ENCODE measurements at regions not wholly inside any gene's neighbourhood (a gene's known extent, or its start where the extent isn't known, plus 50 kb on each side); places are given as distances from the start of the nearest gene placed in this dataset.

- no peak for TF ChIP-seq CTCF (conservative IDR thresholded peaks at IDR 0.05; ENCODE audit: low read length)
- no peak for TF ChIP-seq EZH2phosphoT487 (IDR thresholded peaks at IDR 0.05; ENCODE audit: borderline replicate concordance, low read depth, low read length)
These were observed 74.2 kb upstream of the FOXD3 start for GRCh38 chr1:63248216-63248615.

All from OCI-LY7 (cell line).